ENCODE measurements at regions not wholly inside any gene's neighbourhood (a gene's known extent, or its start where the extent isn't known, plus 50 kb on each side); places are given as distances from the start of the nearest gene placed in this dataset.

GRCh38 chr12:105823810-105824209 lies 314.9 kb downstream of the NUAK1 start:
- H3K27ac ChIP-seq, result no peak overlapping the region
- no peak for TF ChIP-seq CTCF (conservative IDR thresholded peaks at IDR 0.05)

- no peak overlapping the region for H3K27ac ChIP-seq
- no peak for TF ChIP-seq CTCF (conservative IDR thresholded peaks at IDR 0.05)
These were observed 313.6 kb downstream of the NUAK1 start for GRCh38 chr12:105825141-105825540.

- TF ChIP-seq CTCF (conservative IDR thresholded peaks at IDR 0.05), result no peak
- H3K27ac ChIP-seq, result no peak overlapping the region
These were observed 307.4 kb downstream of the NUAK1 start for GRCh38 chr12:105831372-105831771.

GRCh38 chr12:105832021-105832420 lies 306.7 kb downstream of the NUAK1 start:
- no peak for TF ChIP-seq CTCF (conservative IDR thresholded peaks at IDR 0.05)
- H3K27ac ChIP-seq, result no peak overlapping the region

GRCh38 chr12:105832806-105833205 lies 305.9 kb downstream of the NUAK1 start:
- H3K27ac ChIP-seq, result no peak overlapping the region
- TF ChIP-seq CTCF (conservative IDR thresholded peaks at IDR 0.05), result no peak

- no peak for TF ChIP-seq CTCF (conservative IDR thresholded peaks at IDR 0.05)
- H3K27ac ChIP-seq, result no peak overlapping the region
These were observed 304.3 kb downstream of the NUAK1 start for GRCh38 chr12:105834496-105834895.

GRCh38 chr12:105835580-105836241 lies 303.0 kb downstream of the NUAK1 start:
- TF ChIP-seq CTCF (conservative IDR thresholded peaks at IDR 0.05), result no peak
- no peak overlapping the region for H3K27ac ChIP-seq

Data from VCaP (cell line).